Neural cell (in vitro differentiated cells): ENCODE measurements at regions not wholly inside any gene's neighbourhood (a gene's known extent, or its start where the extent isn't known, plus 50 kb on each side); places are given as distances from the start of the nearest gene placed in this dataset.

Experiments used
- CTCF ChIP-seq: fragments of 450-650 bp; IDR thresholded peaks from 2 replicates; pipeline ENCODE4 v1.5.1; 2014; ENCODE audit warnings: antibody characterized with exemption, mild to moderate bottlenecking, moderate library complexity; ENCODE audit not compliant: poor library complexity, severe bottlenecking
- EZH2 ChIP-seq: fragments of 200-600, 300-800 bp; shearing (Covaris generic), sonication (generic); IDR thresholded peaks from 2 replicates; pipeline ENCODE4 v1.6.1; 2014; ENCODE audit warnings: antibody characterized with exemption, low read length, borderline replicate concordance, mild to moderate bottlenecking; ENCODE audit not compliant: insufficient read depth, poor library complexity, severe bottlenecking
- MXI1 ChIP-seq: fragments of 450-650 bp; conservative IDR thresholded peaks from 2 replicates; pipeline ENCODE4 v1.6.1; 2014; ENCODE audit warnings: antibody characterized with exemption, mild to moderate bottlenecking; ENCODE audit not compliant: poor library complexity, severe bottlenecking
- POLR2AphosphoS5 ChIP-seq: IDR thresholded peaks from 2 replicates; pipeline ENCODE4 v1.6.1; 2012
- RAD21 ChIP-seq: fragments of 450-650 bp; conservative IDR thresholded peaks from 2 replicates; pipeline ENCODE4 v1.6.1; 2014; ENCODE audit warnings: antibody characterized with exemption, mild to moderate bottlenecking, moderate library complexity
- SMC3 ChIP-seq: fragments of 450-650 bp; conservative IDR thresholded peaks from 2 replicates; pipeline ENCODE4 v1.6.1; 2014; ENCODE audit warnings: antibody characterized with exemption, mild to moderate bottlenecking, moderate library complexity; ENCODE audit not compliant: poor library complexity

GRCh38 chr10:78471326-78471722 lies 437.7 kb downstream of the RPS24 start:
- TF ChIP-seq RAD21, result no peak
- no peak for TF ChIP-seq SMC3
- TF ChIP-seq CTCF, result no peak
- TF ChIP-seq MXI1, result no peak
- no peak for TF ChIP-seq POLR2AphosphoS5
- TF ChIP-seq EZH2, result no peak
